HFFc6 (cell line): ENCODE measurements at regions not wholly inside any gene's neighbourhood (a gene's known extent, or its start where the extent isn't known, plus 50 kb on each side); places are given as distances from the start of the nearest gene placed in this dataset.

Experiments
- DNase-seq: peaks from one replicate; pipeline ENCODE4 v3.0.0-alpha.2; 2018
- H3K27ac Mint-ChIP-seq: 2 replicates; pipeline ENCODE4 v1.8.0; 2020; ENCODE audit warnings: mild to moderate bottlenecking, mixed read lengths
- H3K27me3 Mint-ChIP-seq: 2 replicates; pipeline ENCODE4 v1.8.0; 2021; ENCODE audit warnings: mild to moderate bottlenecking, moderate library complexity, mixed read lengths; ENCODE audit not compliant: insufficient read depth
- H3K36me3 Mint-ChIP-seq: 2 replicates; pipeline ENCODE4 v1.8.0; 2021; ENCODE audit warnings: low read depth, mixed read lengths
- H3K4me1 Mint-ChIP-seq: 2 replicates; pipeline ENCODE4 v1.8.0; 2020; ENCODE audit warnings: low read depth, mixed read lengths
- H3K4me3 Mint-ChIP-seq: 2 replicates; pipeline ENCODE4 v1.8.0; 2020; ENCODE audit warnings: mild to moderate bottlenecking, moderate library complexity, mixed read lengths
- H3K9me3 Mint-ChIP-seq: 2 replicates; pipeline ENCODE4 v1.8.0; 2020; ENCODE audit warnings: mild to moderate bottlenecking, mixed read lengths
- CTCF ChIP-seq: fragments of 200-600 bp; sonication (generic); IDR thresholded peaks from 2 replicates; pipeline ENCODE4 v1.5.0; 2021; ENCODE audit warnings: antibody characterized with exemption, mild to moderate bottlenecking

GRCh38 chr1:220326578-220326977 lies 54.3 kb upstream of the RAB3GAP2 start:
- Mint-ChIP-seq H3K4me3 (0 out of 2 replicates have a peak overlapping the region, but pooled peaks have one; percentile 24), H3K27ac (peak overlapping the region; percentile 34; the same call in 1 of the 2 replicates), H3K36me3 (no peaks in the 10 kb centered on the region), H3K9me3 (no peaks in the 10 kb centered on the region), H3K4me1 (peaks cover 6% of the 10 kb centered on the region; the same call in 1 of the 2 replicates), H3K27me3 (no peaks in the 10 kb centered on the region)
- no peak for TF ChIP-seq CTCF
- peak; percentile 53 for DNase-seq

GRCh38 chr1:220325306-220325995 lies 53.2 kb upstream of the RAB3GAP2 start:
- Mint-ChIP-seq H3K9me3 (no peaks in the 10 kb centered on the region), H3K27me3 (no peaks in the 10 kb centered on the region), H3K4me1 (peaks cover 6% of the 10 kb centered on the region; the same call in 1 of the 2 replicates), H3K36me3 (no peaks in the 10 kb centered on the region), H3K4me3 (no peak overlapping the region), H3K27ac (no peak overlapping the region)
- no peak for TF ChIP-seq CTCF
- no peak for DNase-seq

GRCh38 chr1:220323717-220324116 lies 51.5 kb upstream of the RAB3GAP2 start:
- Mint-ChIP-seq H3K4me3 (no peak overlapping the region), H3K36me3 (no peaks in the 10 kb centered on the region), H3K9me3 (no peaks in the 10 kb centered on the region; the same call in 1 of the 2 replicates), H3K27ac (no peak overlapping the region), H3K4me1 (peaks cover 6% of the 10 kb centered on the region; the same call in 1 of the 2 replicates), H3K27me3 (no peaks in the 10 kb centered on the region)
- no peak for DNase-seq
- TF ChIP-seq CTCF: no peak

GRCh38 chr1:220322570-220322969 lies 50.3 kb upstream of the RAB3GAP2 start:
- no peak for DNase-seq
- no peak for TF ChIP-seq CTCF
- Mint-ChIP-seq H3K27me3 (no peaks in the 10 kb centered on the region), H3K4me3 (no peak overlapping the region), H3K36me3 (no peaks in the 10 kb centered on the region), H3K9me3 (no peaks in the 10 kb centered on the region; the same call in 1 of the 2 replicates), H3K4me1 (peaks cover 6% of the 10 kb centered on the region; the same call in 1 of the 2 replicates), H3K27ac (no peak overlapping the region)
